ENCODE measurements at regions not wholly inside any gene's neighbourhood (a gene's known extent, or its start where the extent isn't known, plus 50 kb on each side); places are given as distances from the start of the nearest gene placed in this dataset.
"Not testable (repeated sequence)": the region's sequence is repeated elsewhere in the genome, so short reads cannot be mapped to it uniquely, and the experiment has no call there.

- no peak for DNase-seq
These were observed 293.8 kb upstream of the SLC14A2 start for GRCh38 chr18:45321520-45321919.

- DNase-seq = no peak
These were observed 292.9 kb upstream of the SLC14A2 start for GRCh38 chr18:45322343-45322742.

- DNase-seq = no peak
These were observed 291.2 kb upstream of the SLC14A2 start for GRCh38 chr18:45324101-45324494.

- DNase-seq = no peak
These were observed 290.7 kb upstream of the SLC14A2 start for GRCh38 chr18:45324495-45325113.

- no peak for DNase-seq
These were observed 289.5 kb upstream of the SLC14A2 start for GRCh38 chr18:45325778-45326177.

GRCh38 chr18:45326505-45326904, 288.8 kb upstream of the SLC14A2 start:
- DNase-seq = no peak

- no peak for DNase-seq
These were observed 287.0 kb upstream of the SLC14A2 start for GRCh38 chr18:45328296-45328695.

- no peak for DNase-seq
These were observed 286.5 kb upstream of the SLC14A2 start for GRCh38 chr18:45328811-45329210.

- no peak for DNase-seq
These were observed 286.0 kb upstream of the SLC14A2 start for GRCh38 chr18:45329316-45329715.

GRCh38 chr18:45330170-45330594, 285.1 kb upstream of the SLC14A2 start:
- DNase-seq = no peak

GRCh38 chr18:45332871-45333270, 282.4 kb upstream of the SLC14A2 start:
- no peak for DNase-seq

- DNase-seq = no peak
These were observed 281.1 kb upstream of the SLC14A2 start for GRCh38 chr18:45334191-45334590.

GRCh38 chr18:45335282-45336043, 279.8 kb upstream of the SLC14A2 start:
- DNase-seq = no peak

GRCh38 chr18:45336448-45336847, 278.8 kb upstream of the SLC14A2 start:
- no peak for DNase-seq

- DNase-seq = no peak
These were observed 277.8 kb upstream of the SLC14A2 start for GRCh38 chr18:45337477-45337876.

GRCh38 chr18:45339810-45340550, 275.3 kb upstream of the SLC14A2 start:
- no peak for DNase-seq

GRCh38 chr18:45340884-45341283, 274.4 kb upstream of the SLC14A2 start:
- DNase-seq = no peak

- no peak for DNase-seq
These were observed 273.8 kb upstream of the SLC14A2 start for GRCh38 chr18:45341454-45341853.

GRCh38 chr18:45342166-45342565, 273.1 kb upstream of the SLC14A2 start:
- DNase-seq = no peak

- DNase-seq = no peak
These were observed 272.6 kb upstream of the SLC14A2 start for GRCh38 chr18:45342653-45343052.

GRCh38 chr18:45343365-45343764, 271.9 kb upstream of the SLC14A2 start:
- DNase-seq = no peak

- not testable (repeated sequence) for DNase-seq
These were observed 270.6 kb upstream of the SLC14A2 start for GRCh38 chr18:45344680-45345079.

- no peak for DNase-seq
These were observed 266.3 kb upstream of the SLC14A2 start for GRCh38 chr18:45349019-45349418.

- DNase-seq = no peak
These were observed 265.8 kb upstream of the SLC14A2 start for GRCh38 chr18:45349467-45349866.

Measured in stimulated activated CD4-positive, alpha-beta T cell treated with anti-CD3 and anti-CD28 coated beads, Interleukin-15, amount 100 ng/mL, for 24 hours (primary cell).